Lung (tissue), 11 donors: ENCODE measurements at regions not wholly inside any gene's neighbourhood (a gene's known extent, or its start where the extent isn't known, plus 50 kb on each side); places are given as distances from the start of the nearest gene placed in this dataset.

ENCODE experiments used
- ATAC-seq: fragments of 200-7000 bp; cut with Tn5 transposase; one replicate; pipeline ENCODE4 v1.9.1; 2020; ENCODE audit warnings: moderate number of reproducible peaks; ENCODE audit not compliant: insufficient read depth, low FRiP score
- DNase-seq, 3 donors: peaks; one replicate each; pipeline ENCODE4 v3.0.0-alpha.2; 2013 to 2017
- H3K27ac ChIP-seq, 2 donors: one replicate each; pipeline ENCODE4 v1.5.1; 2013; ENCODE audit warnings: mild to moderate bottlenecking in 2 of 2, moderate library complexity in 2 of 2, control low read depth in 1 of 2, inconsistent platforms in 1 of 2, low read depth in 1 of 2, low read length in 1 of 2
- H3K27me3 ChIP-seq, 3 donors: one replicate each; pipeline ENCODE4 v1.5.1; 2013; ENCODE audit warnings: low read length in 2 of 3; ENCODE audit not compliant: control insufficient read depth in 3 of 3, insufficient read depth in 3 of 3
- H3K36me3 ChIP-seq, 4 donors: one replicate each; pipeline ENCODE4 v1.5.1; 2013; ENCODE audit warnings: low read length in 4 of 4, mild to moderate bottlenecking in 1 of 4, moderate library complexity in 1 of 4; ENCODE audit not compliant: control insufficient read depth in 4 of 4, insufficient read depth in 4 of 4
- H3K4me1 ChIP-seq, 5 donors: one replicate each; pipeline ENCODE4 v1.5.1; 2013; ENCODE audit warnings: low read length in 5 of 5, mild to moderate bottlenecking in 2 of 5, moderate library complexity in 1 of 5; ENCODE audit not compliant: control insufficient read depth in 5 of 5, insufficient read depth in 5 of 5
- H3K4me3 ChIP-seq: one replicate; pipeline ENCODE4 v1.5.1; 2013; ENCODE audit warnings: mild to moderate bottlenecking, control low read depth, moderate library complexity
- H3K9ac ChIP-seq, 2 donors: one replicate each; pipeline ENCODE4 v1.5.1; 2013; ENCODE audit warnings: low read length in 2 of 2, control low read depth in 1 of 2; ENCODE audit not compliant: insufficient read depth in 1 of 2
- H3K9me3 ChIP-seq, 4 donors: one replicate each; pipeline ENCODE4 v1.5.1; 2013; ENCODE audit warnings: low read length in 3 of 4, mild to moderate bottlenecking in 1 of 4, moderate library complexity in 1 of 4; ENCODE audit not compliant: control insufficient read depth in 4 of 4, insufficient read depth in 3 of 4
- WGBS, 2 donors: extraction: QIAGEN DNeasy Blood & Tissue Kit; methylation state at CpG; one replicate each; pipeline ENCODE4 v1.1.7; 2013; 5-methylcytosine and 5-hydroxymethylcytosine counted together
- TF ChIP-seq, protein P1 (sequence below): IDR thresholded peaks from 2 replicates; pipeline ENCODE4 v1.5.1; 2012; ENCODE audit warnings: mild to moderate bottlenecking; ENCODE audit errors: control extremely low read depth, extremely low read depth
- donor health status: control.
- donor health status: control.
- donor health status: Bipolar disorder and iron deficiency.
- donor health status: healthy.
- donor health status: DM: yes; HTN: yes; CAD: no.

DNA sequence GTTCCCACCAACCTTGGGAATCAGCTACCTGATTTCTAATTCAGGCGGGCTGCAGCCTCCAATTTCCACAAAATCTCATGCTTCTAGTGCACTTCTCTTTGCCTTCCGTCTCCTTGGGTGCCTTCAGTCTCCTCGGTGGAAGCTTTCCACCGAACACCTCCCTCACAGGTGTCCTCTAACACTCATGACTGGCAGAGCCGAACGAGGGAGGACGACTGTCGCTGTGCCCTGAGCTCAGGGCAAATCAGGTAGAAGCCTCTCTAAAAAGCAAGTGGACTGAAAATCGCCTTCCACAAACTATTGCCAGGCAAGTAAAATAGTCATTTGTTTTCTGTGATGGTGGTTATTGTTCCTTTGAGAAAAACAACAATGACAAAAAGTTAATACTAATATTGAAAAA, 176.1 kb upstream of the PPARGC1A start:
- Histone ChIP-seq H3K9ac (no peak overlapping the region), H3K9me3 (peaks cover 0 to 3% (median 0%) of the 10 kb centered on the region in 4 donors), H3K27me3 (no peaks in the 10 kb centered on the region), H3K36me3 (no peaks in the 10 kb centered on the region), H3K4me3 (no peak overlapping the region), H3K4me1 (peaks cover 0 to 8% (median 0%) of the 10 kb centered on the region in 5 donors), H3K27ac (no peak overlapping the region)
- DNase-seq: no peak
- TF ChIP-seq, protein P1, sequence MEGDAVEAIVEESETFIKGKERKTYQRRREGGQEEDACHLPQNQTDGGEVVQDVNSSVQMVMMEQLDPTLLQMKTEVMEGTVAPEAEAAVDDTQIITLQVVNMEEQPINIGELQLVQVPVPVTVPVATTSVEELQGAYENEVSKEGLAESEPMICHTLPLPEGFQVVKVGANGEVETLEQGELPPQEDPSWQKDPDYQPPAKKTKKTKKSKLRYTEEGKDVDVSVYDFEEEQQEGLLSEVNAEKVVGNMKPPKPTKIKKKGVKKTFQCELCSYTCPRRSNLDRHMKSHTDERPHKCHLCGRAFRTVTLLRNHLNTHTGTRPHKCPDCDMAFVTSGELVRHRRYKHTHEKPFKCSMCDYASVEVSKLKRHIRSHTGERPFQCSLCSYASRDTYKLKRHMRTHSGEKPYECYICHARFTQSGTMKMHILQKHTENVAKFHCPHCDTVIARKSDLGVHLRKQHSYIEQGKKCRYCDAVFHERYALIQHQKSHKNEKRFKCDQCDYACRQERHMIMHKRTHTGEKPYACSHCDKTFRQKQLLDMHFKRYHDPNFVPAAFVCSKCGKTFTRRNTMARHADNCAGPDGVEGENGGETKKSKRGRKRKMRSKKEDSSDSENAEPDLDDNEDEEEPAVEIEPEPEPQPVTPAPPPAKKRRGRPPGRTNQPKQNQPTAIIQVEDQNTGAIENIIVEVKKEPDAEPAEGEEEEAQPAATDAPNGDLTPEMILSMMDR: no peak
- ATAC-seq: no peak
- WGBS, 2 donors: 79 to 81% methylated on average over 9 of the region's 9 CpGs

DNA sequence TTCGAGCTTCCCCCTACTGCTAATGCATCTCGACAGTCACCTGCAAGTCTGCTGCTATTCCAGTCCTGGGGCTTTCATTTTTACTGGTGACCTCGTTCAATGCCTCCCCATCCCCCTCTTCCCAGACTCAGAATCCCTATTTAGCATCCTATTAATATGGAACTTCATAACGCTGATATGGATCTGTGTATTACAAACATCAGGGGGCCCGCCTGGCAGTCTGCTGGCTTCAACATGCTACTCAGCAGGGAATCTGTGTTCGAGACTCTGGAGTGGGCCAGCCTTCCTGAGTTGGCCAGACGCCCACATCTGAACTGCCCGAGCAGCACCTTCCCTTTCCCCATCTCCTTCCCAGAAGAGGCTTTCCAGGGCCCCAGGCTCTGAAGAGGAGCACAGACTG, 173.9 kb upstream of the PPARGC1A start:
- no peak for ATAC-seq
- TF ChIP-seq, protein P1: no peak
- no peak overlapping the region for H3K27ac ChIP-seq
- H3K4me1 ChIP-seq: peaks cover 0 to 8% (median 0%) of the 10 kb centered on the region in 5 donors
- no peaks in the 10 kb centered on the region for H3K27me3 ChIP-seq
- H3K36me3 ChIP-seq: no peaks in the 10 kb centered on the region
- peak; percentile 16 to 60 (median 45) for DNase-seq
- H3K4me3 ChIP-seq: no peak overlapping the region
- WGBS, 2 donors: 63 to 82% methylated on average over 8 of the region's 8 CpGs
- H3K9me3 ChIP-seq: peaks cover 0 to 3% (median 0%) of the 10 kb centered on the region in 4 donors
- H3K9ac ChIP-seq: no peak overlapping the region

DNA sequence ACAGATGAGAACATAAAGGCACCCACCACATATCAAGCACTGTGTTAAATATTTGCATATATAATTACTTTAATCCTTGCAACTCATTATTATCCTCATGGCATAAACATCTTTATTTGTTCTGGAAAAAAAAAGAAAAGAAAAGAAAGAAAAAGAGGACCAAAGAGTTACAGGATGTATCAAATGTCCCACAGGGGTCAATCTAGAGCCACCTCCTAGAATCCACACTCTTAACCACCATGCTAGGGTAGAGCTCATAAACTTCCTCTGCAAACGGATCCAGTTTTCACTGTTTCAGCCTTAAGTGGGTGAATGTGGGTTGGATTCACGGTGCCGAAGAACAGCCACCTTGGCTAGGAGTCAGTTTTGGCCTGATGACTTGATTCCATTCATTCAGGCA, 171.1 kb upstream of the PPARGC1A start:
- 55 to 94% methylated on average over 3 of the region's 3 CpGs for WGBS, 2 donors
- no peak for ATAC-seq

More for the DNA sequence above, 171.1 kb upstream of the PPARGC1A start:
- H3K9me3 ChIP-seq: no peaks in the 10 kb centered on the region
- H3K27me3 ChIP-seq: no peaks in the 10 kb centered on the region
- H3K27ac ChIP-seq: no peak overlapping the region
- TF ChIP-seq, protein P1: no peak
- no peak overlapping the region for H3K9ac ChIP-seq
- no peaks in the 10 kb centered on the region for H3K36me3 ChIP-seq
- H3K4me1 ChIP-seq: peaks cover 0 to 8% (median 0%) of the 10 kb centered on the region in 5 donors
- no peak for DNase-seq
- no peak overlapping the region for H3K4me3 ChIP-seq
